ENCODE measurements at regions not wholly inside any gene's neighbourhood (a gene's known extent, or its start where the extent isn't known, plus 50 kb on each side); places are given as distances from the start of the nearest gene placed in this dataset.
"Not testable (repeated sequence)": the region's sequence is repeated elsewhere in the genome, so short reads cannot be mapped to it uniquely, and the experiment has no call there.

DNA sequence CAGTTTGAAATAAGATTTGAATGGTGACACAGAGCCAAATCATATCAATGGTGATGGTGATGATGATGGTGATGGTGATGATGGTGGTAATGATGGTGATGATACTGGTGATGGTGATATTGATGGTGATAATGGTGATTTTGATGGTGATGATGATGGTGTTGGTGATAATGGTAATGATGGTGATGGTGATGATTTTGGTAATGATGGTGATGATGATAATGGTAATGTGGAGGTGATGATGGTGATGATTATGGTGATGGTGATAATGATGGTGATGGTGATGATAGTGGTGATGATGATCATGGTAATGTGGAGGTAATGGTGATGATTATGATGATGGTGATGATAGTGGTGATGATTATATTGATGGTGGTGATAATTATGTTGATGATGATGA lies 311.9 kb upstream of the SFSWAP start:
- DNase-seq = no peak

DNA sequence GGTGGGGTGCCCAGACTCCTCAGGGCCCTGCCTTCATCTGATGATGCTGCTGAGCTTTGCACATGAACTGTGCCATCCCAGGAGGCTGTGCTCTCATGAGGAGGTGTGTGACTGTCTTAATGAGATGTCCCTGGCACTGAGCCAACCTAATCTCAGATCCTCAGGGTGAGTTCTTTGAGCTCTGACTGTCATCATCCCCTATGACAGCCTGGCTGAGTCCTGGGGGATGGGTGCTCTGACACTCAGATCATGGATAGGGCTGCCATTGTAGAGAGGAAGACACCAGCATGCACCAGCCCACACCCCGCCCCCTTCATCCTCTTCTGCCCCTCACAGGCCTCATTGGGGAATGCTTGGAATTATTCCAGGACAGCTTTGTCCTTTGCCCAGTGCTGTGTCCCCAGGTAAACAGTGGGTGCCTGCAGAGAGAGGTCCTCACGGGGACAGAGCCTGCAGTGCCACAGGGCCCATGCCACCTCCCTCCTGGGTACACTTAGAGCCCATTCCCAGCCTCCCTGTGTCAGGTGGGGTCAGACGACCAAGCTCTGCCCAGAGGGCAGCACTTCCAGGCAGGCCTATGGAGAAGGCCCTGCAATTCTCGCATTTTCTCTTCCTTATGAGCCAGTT lies 310.1 kb upstream of the SFSWAP start:
- not testable (repeated sequence) for DNase-seq

DNA sequence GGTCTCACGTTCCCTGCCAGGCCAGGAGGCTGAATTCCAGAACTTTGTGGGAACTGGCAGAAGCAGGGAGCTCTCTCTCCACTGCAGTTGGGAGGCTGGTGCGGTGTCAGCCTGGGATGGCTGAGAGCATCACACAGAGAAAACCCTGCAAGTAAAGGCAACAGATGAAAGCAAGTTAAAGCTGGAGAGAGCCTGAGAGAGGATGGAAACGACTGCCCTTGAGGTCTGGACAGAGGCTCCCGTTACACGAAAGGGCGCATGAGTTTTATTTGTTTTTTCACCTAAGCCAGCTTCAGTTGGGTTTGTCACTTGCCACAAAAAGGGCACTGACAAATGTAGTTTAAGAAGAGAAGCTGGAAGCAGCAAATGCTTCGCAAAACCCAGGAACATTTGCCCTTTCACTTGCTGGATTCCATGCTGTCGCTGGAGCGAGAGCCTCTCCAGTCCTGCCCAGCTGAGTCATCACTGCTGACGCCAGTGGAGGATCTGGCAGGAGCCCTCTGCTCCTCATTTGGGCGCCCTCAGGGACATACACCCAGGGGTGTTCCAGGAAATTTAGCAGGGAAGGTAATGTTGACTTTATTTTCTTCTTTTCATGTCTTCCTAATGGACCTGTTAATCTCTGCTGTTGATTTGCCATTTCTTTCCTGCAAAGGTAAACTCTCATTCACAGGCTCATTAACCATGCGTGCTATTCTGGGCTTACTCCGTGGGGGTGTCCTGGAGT lies 308.8 kb upstream of the SFSWAP start:
- DNase-seq = not testable (repeated sequence)

DNA sequence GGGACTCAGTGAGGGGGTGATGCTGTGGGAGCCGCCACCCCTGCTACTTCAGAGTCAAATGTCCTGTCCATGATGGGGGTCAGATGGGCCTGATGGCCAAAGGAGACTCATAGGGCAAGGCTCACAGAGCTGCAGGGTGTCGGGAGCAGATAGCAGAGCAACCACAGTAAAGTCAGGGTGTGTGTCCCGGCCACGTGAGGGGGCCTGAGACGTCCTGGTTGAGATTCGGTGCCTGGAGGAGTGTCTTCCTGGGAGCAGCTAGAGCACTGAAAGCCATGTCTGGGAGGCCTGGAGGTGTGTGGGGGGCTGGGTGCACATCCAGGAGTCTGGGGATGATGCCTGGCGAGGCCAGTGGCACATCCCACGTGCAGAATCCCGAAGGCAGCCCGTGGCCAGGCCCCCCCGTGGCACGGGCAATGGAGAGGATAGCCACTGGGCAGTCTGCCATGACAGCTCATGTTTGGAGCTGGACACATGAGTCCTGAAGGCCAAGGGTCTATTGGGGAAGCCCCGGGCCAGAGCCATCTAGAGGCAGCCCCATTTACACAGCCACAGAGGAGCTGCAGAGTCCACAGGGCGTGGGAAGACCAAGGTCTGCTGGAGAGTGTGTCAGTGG lies 308.0 kb upstream of the SFSWAP start:
- no peak for DNase-seq

DNA sequence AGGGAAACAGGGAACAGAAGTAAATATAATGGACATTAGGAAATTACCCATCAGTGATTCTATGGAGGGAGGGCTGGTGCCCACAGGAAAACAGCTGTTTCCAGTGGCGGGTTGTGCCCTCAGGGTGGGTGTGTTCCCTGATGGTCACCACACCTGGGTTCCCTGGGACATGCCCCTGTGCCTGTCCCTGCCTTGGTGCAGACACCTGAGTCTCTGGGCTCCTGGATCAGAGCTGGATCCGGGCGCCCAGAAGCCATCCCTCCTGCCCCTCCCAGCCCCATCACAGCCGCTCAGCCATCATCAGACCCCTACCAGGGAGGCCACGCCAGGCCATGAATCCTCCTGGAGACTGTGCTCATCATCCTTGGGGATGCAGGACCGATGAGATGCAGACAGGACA lies 307.2 kb upstream of the SFSWAP start:
- DNase-seq = no peak

DNA sequence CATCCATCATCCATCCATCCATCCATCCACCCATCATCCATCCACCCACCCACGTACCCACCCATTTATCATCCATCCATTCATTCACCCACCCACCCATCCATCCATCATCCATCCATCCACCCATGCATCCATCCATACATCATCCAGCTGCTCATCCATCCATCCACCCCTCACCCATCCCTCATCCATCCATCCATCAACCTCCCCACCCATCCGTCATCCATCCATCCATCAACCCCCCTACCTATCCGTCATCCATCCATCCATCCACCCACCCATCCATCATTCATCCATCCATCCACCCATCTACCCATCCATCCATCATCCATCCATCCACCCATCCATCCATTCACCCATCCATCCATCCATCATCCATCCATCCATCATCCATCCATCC lies 306.2 kb upstream of the SFSWAP start:
- DNase-seq = no peak

DNA sequence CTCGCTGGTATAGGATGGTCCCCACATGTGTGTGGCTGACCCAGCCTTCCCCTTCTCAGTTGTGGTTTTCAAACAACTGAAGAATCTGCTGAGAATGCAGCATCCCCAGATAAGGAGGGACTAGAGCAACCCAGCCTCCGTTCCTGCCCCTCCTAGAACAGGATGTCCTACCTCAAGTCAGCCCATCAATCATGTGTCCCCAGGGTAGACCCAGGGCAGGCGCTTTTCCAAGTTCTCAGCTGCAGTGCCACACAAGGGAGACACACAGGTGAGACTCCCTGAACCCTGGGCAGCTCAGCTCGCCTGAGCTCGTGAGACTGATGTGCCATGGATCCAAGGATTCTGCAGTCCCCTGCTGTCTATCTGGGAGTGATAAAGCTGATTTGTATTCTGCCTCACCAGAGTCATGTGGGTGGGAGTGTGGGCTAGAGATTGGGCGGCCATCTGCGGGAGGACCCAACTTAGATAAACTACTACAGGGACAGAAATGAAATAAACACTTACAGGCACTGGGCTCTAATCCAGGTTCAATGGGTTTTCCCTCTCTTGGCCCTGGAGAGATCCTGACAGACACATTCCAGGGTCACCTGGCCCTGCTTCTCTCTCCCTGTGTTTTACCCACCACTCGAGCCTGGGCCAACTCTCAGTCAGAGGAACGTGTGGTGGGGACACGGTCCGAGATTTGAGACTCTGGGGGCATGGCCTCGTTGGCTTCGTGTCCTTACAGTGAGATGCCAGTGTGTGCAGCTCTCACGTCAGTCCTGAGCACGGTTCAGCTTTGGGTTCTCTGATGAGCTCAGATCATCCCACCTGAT lies 303.5 kb upstream of the SFSWAP start:
- no peak for DNase-seq

DNA sequence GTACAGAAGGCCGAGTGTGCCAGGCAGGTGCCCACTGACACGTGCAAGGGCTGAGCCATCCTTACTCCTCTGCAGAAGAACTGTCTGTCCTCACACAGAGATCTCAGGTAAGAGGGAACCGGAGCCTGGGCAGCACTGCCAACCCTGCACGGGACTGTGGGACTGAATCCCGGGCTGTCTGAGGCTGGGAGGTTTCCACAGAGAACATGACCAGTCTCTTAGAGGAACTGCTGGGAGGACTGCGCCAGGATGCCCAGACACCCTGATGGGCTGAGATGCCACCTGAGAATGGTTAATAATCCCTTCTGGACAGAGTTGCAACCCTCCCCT lies 302.9 kb upstream of the SFSWAP start:
- DNase-seq = no peak

DNA sequence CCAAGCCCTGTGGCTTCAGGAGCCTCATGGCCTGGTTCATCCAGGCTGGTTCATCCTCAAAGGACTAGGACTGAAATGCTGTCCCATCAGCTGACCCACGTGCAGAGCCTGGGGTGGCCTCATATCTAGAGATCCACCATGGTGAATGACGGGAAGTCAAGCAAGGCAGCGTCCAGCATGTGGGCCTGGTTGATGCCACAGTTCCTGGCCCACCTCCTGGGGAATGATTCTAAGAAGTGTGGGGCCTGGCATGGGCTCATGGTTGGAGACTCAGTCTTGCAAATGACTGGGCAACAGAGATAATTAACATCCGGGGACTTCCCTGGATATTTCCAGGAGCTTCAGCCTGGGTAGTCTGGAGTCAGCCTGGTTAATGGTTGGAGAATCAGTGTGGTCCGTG lies 302.4 kb upstream of the SFSWAP start:
- no peak for DNase-seq

DNA sequence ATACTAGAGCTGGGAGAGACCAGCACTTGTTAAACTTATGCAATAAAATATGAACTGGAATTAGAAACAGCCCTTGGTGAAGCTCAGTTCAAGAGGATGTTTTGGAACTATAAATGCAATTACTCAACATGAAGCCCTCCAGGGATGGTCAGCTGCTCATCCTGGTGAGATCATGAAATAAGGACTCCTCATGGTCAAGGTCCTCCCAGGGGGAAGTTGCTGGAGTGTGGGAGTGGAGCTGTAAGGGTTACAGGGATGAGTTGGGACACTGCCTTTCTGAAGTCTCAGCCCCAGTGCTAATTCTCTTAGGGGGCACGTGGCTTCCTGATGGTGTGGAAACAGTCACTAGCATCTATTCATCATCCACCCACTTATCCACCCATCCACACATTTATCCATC lies 301.7 kb upstream of the SFSWAP start:
- no peak for DNase-seq

DNA sequence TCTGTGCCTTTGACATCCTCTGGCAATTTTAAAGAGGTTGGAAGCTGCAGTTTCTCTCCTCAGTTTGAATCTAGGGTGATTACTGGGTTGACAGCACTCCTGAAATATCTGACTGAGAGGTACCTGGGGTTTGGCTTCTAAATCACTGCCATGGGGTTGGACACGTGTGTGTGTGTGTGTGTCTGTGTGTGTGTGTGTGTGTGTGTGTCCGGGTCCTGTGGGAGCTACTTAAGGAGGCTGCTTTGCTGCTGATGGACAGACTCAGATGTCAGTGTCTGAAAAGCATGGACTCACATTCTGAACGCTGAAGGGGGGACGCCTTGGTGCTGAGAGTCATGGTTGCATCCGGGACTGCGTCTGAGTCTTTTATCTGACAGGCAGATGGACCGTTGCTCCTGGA lies 299.1 kb upstream of the SFSWAP start:
- not testable (repeated sequence) for DNase-seq

DNA sequence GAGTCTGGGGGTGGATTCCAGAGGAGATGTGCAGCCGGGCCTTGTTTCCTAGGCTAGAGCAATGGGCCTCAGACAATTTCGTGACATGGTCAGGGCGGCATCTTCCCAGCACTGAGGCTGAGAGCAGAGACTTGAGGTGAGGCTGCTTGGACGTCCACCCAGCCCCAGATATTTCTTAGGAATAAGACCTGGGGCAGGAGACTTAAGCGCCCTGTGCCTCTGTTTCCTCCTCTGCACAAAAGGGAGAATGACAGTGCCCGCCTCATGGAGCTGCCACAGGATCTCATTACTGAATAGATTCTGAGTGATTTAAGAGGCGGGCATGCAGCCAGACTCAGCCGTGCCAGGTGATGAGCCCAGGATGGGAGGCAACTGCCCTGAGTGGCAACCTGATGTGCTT lies 297.9 kb upstream of the SFSWAP start:
- no peak for DNase-seq

DNA sequence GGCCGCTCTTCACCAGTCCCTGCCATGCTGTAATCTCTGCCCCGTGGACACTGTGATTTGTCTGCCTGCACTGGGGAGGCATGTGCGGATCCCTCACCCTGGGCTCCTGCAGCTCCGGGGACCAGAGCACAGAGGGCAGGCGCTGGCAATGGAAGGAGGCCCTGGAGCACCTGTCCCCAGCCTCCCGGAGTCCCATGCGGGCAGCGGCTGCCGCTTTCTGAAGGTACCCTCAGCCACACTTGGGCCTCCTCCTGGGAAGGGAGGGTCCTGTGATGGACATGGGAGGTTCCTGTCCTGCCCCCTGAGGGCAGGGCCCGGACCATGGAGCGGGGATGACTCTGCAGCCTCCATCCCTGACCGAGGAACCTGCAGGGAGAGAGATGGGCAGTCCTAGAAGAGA lies 297.4 kb upstream of the SFSWAP start:
- no peak for DNase-seq

DNA sequence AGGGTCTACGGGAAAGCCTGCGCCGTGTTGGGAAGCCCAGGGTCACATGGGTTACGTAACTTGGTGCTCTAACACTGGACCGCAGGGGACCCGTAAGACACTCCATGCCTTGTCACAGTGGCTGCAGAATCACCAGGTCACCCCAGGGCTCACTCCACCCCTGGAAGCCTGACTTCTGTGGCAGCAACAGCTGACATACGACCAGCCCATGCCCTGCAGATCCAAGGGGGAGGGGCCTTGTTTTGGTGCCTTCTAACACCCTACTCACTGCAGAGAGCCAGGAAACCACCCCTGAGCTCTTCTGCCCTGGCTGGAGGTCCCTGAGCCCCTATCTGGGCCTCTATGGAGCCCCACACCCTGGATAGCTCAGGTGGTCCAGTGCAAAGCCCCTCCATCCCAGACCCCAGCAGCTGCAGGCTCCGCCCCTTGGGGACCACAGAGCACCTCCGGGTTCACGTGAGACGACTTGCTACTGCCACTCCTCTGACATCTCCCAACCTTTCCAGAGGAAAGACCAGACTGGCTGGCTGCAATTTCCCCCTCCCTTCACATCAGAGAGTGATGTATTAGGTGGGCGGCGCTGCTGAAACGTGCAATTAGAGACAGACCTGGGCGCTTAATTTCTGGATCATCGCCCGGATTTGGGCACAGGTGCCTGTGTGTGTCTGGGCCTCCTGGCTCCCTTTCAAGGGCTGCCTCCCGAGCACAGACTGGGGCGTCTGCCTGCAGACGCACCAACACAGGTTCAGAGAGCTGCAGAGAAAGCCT lies 296.6 kb upstream of the SFSWAP start:
- DNase-seq = not testable (repeated sequence)

DNA sequence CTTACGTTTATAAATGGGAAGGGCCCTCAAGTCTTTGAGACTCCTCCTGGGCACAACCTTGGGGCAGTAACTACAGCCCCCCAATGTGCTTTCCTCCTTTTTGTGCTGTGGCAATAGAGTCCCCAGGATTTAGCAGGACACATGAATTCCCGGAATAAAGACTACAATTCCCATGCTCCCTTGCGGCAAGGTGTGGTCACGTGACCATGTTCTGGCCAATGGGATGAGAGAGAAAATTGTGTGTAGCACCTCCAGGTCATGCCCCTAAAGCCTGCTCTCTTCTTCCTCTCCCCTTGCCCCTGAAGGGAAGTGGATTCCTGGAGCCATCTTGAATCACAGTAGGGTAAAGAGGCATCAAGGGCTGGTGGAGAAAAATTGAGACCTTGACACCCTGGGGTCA lies 295.1 kb upstream of the SFSWAP start:
- DNase-seq = no peak

DNA sequence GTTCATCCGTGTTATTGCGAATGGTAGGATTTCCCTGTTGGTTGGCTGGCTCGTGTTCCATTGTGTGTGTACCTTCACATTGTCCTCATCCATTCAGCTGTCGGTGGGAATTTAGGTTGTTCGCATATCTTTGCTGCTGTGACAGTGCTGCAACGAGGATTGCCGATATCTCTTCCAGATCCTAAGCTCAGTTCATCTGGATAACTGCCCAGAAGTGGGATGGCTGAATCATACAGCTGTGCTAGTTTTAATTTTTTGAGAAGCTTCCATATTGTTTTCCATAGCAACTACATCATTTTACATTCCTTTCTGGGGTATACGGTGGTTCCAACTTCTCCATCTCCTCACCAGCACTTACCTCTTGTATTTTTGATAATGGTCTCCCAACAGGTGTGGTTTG lies 292.8 kb upstream of the SFSWAP start:
- no peak for DNase-seq

DNA sequence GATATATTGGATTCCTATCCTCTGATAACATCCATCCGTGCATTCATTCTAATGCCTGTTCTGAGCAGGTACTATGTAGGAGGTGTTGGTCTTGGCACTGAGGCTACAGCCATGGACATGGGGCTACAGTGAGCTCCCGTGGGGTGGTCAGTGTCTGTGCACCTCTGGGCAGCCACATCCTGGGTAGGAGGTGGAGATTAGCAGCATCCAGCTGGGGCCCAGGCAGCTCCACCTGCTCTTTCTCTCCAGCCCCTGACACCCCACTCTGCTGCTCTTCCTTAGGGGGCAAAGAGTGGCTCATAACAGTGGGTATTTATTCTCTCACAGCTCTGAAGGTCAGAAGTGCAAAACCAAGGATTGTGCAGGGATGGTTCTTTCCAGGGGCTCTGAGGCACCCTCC lies 292.0 kb upstream of the SFSWAP start:
- no peak for DNase-seq

DNA sequence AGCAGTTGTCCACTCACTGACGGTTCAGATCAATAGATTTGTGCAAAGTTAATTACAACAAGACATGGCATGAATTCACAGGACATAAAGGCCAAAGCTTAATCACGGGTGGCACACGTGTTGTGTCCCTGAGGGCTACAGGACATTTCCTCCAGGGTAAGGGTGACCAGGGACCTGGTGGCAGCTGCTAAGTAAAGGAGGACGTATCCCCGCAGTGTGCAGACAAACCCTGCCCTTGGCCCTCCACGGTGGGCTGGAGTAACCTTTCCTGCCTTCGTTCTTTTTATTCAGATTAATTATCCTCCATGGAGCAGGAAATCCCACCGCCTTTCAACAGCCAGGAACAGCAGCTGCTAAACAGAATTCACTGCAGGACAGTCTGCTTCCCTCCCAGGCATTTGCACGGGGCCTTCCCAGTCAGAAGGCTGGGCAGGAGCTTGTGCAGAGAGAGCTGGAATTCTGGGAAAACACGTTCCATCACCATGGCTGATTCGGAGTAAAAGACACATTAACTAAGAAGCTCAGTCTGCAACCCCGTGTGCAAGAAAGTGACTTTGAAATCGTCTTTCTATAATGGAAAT lies 289.9 kb upstream of the SFSWAP start:
- no peak for DNase-seq

DNA sequence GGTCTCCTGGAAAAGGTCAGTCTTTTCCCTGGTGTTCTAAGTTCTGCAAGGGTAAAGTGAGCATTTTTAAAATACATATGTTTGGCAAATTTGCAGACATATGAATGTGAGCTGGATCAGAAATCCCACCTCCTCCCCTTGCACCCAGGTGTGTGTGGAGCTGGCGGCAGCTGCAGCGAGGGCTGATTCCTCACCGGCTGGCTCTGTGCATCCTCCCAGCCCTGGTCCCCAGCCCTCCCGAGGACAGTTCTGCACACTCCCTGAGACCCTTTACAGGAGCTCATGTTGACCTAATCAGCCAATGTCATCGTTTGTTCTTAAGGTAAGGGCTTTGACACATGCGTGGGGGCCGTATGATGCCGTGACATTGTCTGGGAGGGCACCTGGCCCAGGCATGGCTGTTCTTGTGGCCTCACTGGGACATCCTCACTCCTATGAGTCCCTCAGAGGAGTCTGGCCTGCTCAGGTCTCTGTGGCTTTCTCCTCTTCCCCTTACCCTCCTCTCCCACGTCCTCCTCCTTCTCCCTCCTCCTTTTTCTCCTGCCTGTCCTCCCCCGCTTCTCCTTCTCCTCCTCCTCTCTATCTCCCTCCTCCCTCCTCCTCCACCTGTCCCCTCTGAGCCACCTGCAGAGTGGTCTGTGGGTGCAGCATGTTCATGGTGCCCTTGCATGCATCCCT lies 289.2 kb upstream of the SFSWAP start:
- DNase-seq = no peak

DNA sequence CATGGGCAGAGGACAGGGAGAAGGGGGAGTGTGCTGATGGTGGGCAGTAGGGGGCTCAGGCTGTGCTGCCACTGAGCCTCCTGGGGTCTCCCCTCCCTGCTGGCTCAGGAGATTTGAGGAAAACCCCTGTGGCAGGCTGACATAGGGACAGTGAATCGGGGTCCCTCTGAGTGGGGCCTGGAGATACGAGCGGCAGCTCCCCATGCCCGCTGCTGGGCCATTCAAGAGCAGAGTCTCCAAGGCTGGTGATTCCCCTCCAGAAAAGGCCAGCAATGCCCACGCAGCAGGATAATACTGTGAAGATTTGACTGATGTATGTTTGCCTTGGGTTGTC lies 288.7 kb upstream of the SFSWAP start:
- no peak for DNase-seq

DNA sequence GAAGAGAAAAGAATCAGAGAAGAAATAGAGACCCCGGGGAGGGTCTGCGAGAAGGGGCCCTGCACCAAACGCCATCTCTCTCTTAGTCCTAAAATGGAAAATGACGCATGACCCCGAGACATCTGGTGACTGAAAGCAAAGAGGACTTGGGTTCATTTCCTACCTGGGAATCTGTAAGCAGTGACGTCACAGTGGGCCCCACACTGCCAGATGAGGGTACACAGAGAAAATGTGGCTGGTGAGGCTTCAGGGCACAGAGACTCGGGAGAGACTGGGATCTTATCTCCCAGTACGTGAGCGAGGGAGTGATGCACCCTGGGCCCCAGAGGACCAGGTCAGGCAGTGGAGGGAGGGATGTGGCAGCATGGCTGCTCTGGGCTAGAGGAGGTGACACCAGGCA lies 288.1 kb upstream of the SFSWAP start:
- DNase-seq = no peak

DNA sequence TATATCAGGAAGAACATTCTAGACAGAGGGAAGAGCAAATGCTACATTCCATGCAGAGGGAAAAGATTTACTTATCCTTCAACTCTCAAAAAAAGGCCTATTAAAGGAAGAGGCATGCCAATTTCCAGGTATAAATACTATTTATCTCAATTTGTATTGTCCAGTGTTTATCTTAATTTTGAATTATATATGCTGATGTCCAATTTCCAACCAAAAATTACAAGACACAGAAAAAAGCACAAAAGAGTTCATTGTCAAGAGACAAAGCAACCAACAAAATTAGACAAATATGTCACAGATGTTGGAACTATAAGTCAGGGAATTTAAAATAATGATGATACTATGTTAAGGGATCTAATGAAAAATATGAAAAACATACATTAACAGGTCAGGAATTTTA lies 286.6 kb upstream of the SFSWAP start:
- DNase-seq = no peak

All from Kasumi-1 (cell line).